IMR-90 (cell line): ENCODE measurements at regions not wholly inside any gene's neighbourhood (a gene's known extent, or its start where the extent isn't known, plus 50 kb on each side); places are given as distances from the start of the nearest gene placed in this dataset.

Source experiments
- CEBPB ChIP-seq: IDR thresholded peaks from 2 replicates; pipeline ENCODE4 v1.6.1; 2012; ENCODE audit warnings: low read depth, low read length, improper control_type of control experiment
- CHD1 ChIP-seq: IDR thresholded peaks from 2 replicates; pipeline ENCODE4 v1.6.1; 2012; ENCODE audit warnings: low read depth, low read length, improper control_type of control experiment
- CTCF ChIP-seq: conservative IDR thresholded peaks from 2 replicates; pipeline ENCODE4 v1.5.1; 2012; ENCODE audit warnings: mild to moderate bottlenecking, low read depth, low read length, improper control_type of control experiment
- MAFK ChIP-seq: IDR thresholded peaks from 2 replicates; pipeline ENCODE4 v1.6.1; 2012; ENCODE audit warnings: low read depth, low read length, improper control_type of control experiment
- MAZ ChIP-seq: IDR thresholded peaks from 2 replicates; pipeline ENCODE4 v1.6.1; 2012; ENCODE audit warnings: low read depth, mild to moderate bottlenecking, low read length, improper control_type of control experiment, moderate library complexity, borderline replicate concordance
- MXI1 ChIP-seq: IDR thresholded peaks from 2 replicates; pipeline ENCODE4 v1.6.1; 2012; ENCODE audit warnings: low read depth, mild to moderate bottlenecking, low read length, moderate library complexity, borderline replicate concordance
- NFE2L2 ChIP-seq: fragments of 150-350 bp; IDR thresholded peaks from 2 replicates; pipeline ENCODE4 v1.6.1; 2016; ENCODE audit warnings: low read depth, mild to moderate bottlenecking, low read length
- POLR2A ChIP-seq: IDR thresholded peaks from 2 replicates; pipeline ENCODE4 v1.6.1; 2012; ENCODE audit warnings: mild to moderate bottlenecking, low read depth, low read length
- RAD21 ChIP-seq: IDR thresholded peaks from 2 replicates; pipeline ENCODE4 v1.6.1; 2012; ENCODE audit warnings: low read length, improper control_type of control experiment
- RCOR1 ChIP-seq: IDR thresholded peaks from 2 replicates; pipeline ENCODE4 v1.6.1; 2012; ENCODE audit warnings: mild to moderate bottlenecking, low read length, improper control_type of control experiment; ENCODE audit not compliant: insufficient replicate concordance
- RFX5 ChIP-seq: IDR thresholded peaks from 2 replicates; pipeline ENCODE4 v1.8.0; 2012; ENCODE audit warnings: low read depth, mild to moderate bottlenecking, low read length, moderate library complexity
- SMC3 ChIP-seq: fragments of 150-350 bp; IDR thresholded peaks from 2 replicates; pipeline ENCODE4 v1.6.1; 2016; ENCODE audit warnings: low read depth, mild to moderate bottlenecking, antibody characterized with exemption, low read length, moderate library complexity
- USF2 ChIP-seq: fragments of 150-350 bp; IDR thresholded peaks from 2 replicates; pipeline ENCODE4 v1.6.1; 2017; ENCODE audit warnings: mild to moderate bottlenecking, antibody characterized with exemption, low read length, low read depth

- no peak for TF ChIP-seq NFE2L2
- TF ChIP-seq POLR2A, result no peak
- TF ChIP-seq CEBPB, result no peak
- no peak for TF ChIP-seq RCOR1
- no peak for TF ChIP-seq CTCF
- no peak for TF ChIP-seq MAFK
- TF ChIP-seq MAZ, result no peak
- TF ChIP-seq RFX5, result no peak
- TF ChIP-seq CHD1, result no peak
- no peak for TF ChIP-seq MXI1
- TF ChIP-seq RAD21, result no peak
- TF ChIP-seq SMC3, result no peak
- no peak for TF ChIP-seq USF2
Measured at GRCh38 chr16:9268446-9268845, 177.0 kb downstream of the HAPSTR1 start.
